HG03045 (cell line): ENCODE measurements at regions not wholly inside any gene's neighbourhood (a gene's known extent, or its start where the extent isn't known, plus 50 kb on each side); places are given as distances from the start of the nearest gene placed in this dataset.

Source experiments
- ATAC-seq: cut with Tn5 transposase; IDR thresholded peaks from one replicate; pipeline ENCODE4 v1.9.1; 2021; ENCODE audit warnings: mild to moderate bottlenecking, moderate library complexity; ENCODE audit not compliant: unreplicated experiment

GRCh38 chr11:111194860-111195568 lies 50.5 kb upstream of the POU2AF2 start:
- no peak for ATAC-seq

GRCh38 chr11:111193924-111194490 lies 51.5 kb upstream of the POU2AF2 start:
- ATAC-seq, result no peak

- no peak for ATAC-seq
These were observed 56.1 kb upstream of the POU2AF2 start for GRCh38 chr11:111189466-111189865.

- no peak for ATAC-seq
These were observed 59.1 kb upstream of the POU2AF2 start for GRCh38 chr11:111186308-111186915.

- no peak for ATAC-seq
These were observed 60.3 kb upstream of the POU2AF2 start for GRCh38 chr11:111185266-111185665.

GRCh38 chr11:111183706-111184105 lies 61.8 kb upstream of the POU2AF2 start:
- no peak for ATAC-seq

- ATAC-seq, result no peak
These were observed 66.2 kb upstream of the POU2AF2 start for GRCh38 chr11:111179184-111179910.

- peak; percentile 66 for ATAC-seq
These were observed 68.3 kb upstream of the POU2AF2 start for GRCh38 chr11:111177037-111177871.

GRCh38 chr11:111176603-111177002 lies 68.9 kb upstream of the POU2AF2 start:
- ATAC-seq, result peak; percentile 35

- ATAC-seq, result no peak
These were observed 72.3 kb upstream of the POU2AF2 start for GRCh38 chr11:111173221-111173620.

GRCh38 chr11:111172321-111172862 lies 73.1 kb upstream of the POU2AF2 start:
- ATAC-seq, result no peak

GRCh38 chr11:111170761-111171379 lies 74.7 kb upstream of the POU2AF2 start:
- ATAC-seq, result no peak

GRCh38 chr11:111169367-111169766 lies 76.2 kb upstream of the POU2AF2 start:
- ATAC-seq, result no peak

- ATAC-seq, result no peak
These were observed 76.7 kb upstream of the POU2AF2 start for GRCh38 chr11:111168871-111169270.

GRCh38 chr11:111167666-111168065 lies 77.9 kb upstream of the POU2AF2 start:
- no peak for ATAC-seq

GRCh38 chr11:111166598-111166997 lies 78.9 kb upstream of the POU2AF2 start:
- no peak for ATAC-seq

GRCh38 chr11:111162305-111162704 lies 83.2 kb upstream of the POU2AF2 start:
- ATAC-seq, result no peak

- no peak for ATAC-seq
These were observed 88.0 kb upstream of the POU2AF2 start for GRCh38 chr11:111157571-111157970.

GRCh38 chr11:111155021-111155420 lies 90.5 kb upstream of the POU2AF2 start:
- no peak for ATAC-seq

GRCh38 chr11:111153194-111153593 lies 92.3 kb upstream of the POU2AF2 start:
- no peak for ATAC-seq
